Right lobe of liver (tissue), 4 donors: ENCODE measurements at regions not wholly inside any gene's neighbourhood (a gene's known extent, or its start where the extent isn't known, plus 50 kb on each side); places are given as distances from the start of the nearest gene placed in this dataset.

Experiments used
- POLR2A ChIP-seq: fragments of 450-650 bp; IDR thresholded peaks from one replicate; pipeline ENCODE4 v1.6.1; 2017; ENCODE audit warnings: antibody characterized with exemption, mild to moderate bottlenecking
- TF ChIP-seq, protein P1 (sequence below), 4 donors: fragments of 200-600 bp in 3 of 4; fragments of 450-650 bp in 1 of 4; IDR thresholded peaks; one replicate each; pipeline versions ENCODE4 v1.5.1 to v1.8.0; 2016 to 2022; ENCODE audit warnings: antibody characterized with exemption in 4 of 4, mild to moderate bottlenecking in 2 of 4
- donor health status: DM: no; HTN: no; CAD: no.
- donor health status: DM: no; HTN: no; CAD: no.
- donor health status: DM: no; HTN: yes; CAD: no.

DNA sequence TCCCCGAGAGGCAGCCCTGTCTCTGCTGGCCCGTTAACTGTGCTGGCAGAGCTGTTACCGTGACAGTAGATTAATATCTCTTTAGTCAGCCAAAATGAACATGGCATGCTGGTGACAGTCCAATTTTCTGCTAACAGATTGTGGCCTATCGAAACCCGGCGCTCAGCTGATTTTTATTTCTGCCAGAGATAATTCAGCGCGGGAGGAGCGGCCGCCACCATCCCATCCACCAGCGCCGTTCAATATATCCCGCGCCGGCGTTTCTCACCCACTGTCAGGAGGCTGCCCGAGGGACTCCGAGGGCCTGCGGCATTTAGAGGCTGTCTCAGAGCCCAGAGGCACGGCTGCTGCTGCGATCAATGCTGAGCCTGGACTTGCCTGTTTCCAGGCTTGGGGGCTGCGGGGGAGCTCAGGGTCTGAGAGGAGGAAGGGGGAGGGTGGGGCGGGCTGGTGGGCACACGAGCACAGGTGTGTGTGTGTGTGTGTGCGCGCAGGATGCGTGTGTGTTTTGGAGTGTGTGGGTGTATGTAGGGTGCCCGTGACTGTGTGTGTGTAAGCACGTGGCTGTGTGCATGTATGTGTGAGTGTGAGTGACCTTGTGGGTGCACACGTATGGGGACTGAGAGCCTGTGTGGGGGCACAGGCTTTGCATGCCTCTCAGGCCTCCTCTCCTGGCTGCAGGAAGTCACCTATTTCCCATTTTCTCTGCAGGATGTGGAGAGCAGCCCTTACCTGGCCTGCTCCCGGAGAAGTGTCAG lies 109.7 kb upstream of the ACTRT2 start:
- TF ChIP-seq, protein P1, sequence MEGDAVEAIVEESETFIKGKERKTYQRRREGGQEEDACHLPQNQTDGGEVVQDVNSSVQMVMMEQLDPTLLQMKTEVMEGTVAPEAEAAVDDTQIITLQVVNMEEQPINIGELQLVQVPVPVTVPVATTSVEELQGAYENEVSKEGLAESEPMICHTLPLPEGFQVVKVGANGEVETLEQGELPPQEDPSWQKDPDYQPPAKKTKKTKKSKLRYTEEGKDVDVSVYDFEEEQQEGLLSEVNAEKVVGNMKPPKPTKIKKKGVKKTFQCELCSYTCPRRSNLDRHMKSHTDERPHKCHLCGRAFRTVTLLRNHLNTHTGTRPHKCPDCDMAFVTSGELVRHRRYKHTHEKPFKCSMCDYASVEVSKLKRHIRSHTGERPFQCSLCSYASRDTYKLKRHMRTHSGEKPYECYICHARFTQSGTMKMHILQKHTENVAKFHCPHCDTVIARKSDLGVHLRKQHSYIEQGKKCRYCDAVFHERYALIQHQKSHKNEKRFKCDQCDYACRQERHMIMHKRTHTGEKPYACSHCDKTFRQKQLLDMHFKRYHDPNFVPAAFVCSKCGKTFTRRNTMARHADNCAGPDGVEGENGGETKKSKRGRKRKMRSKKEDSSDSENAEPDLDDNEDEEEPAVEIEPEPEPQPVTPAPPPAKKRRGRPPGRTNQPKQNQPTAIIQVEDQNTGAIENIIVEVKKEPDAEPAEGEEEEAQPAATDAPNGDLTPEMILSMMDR (IDR thresholded peaks at IDR 0.05), result no peak
- TF ChIP-seq POLR2A, result no peak
